HS-5 (cell line): ENCODE measurements at regions not wholly inside any gene's neighbourhood (a gene's known extent, or its start where the extent isn't known, plus 50 kb on each side); places are given as distances from the start of the nearest gene placed in this dataset.
"Not testable (repeated sequence)": the region's sequence is repeated elsewhere in the genome, so short reads cannot be mapped to it uniquely, and the experiment has no call there.

Experiments used
- DNase-seq: peaks from one replicate; pipeline ENCODE4 v3.0.0-alpha.2; 2012; ENCODE audit warnings: low read depth

GRCh38 chr1:232579958-232580941 lies 49.7 kb downstream of the SIPA1L2 start:
- DNase-seq = no peak

GRCh38 chr1:232579466-232579865 lies 50.5 kb downstream of the SIPA1L2 start:
- no peak for DNase-seq

- DNase-seq = no peak
These were observed 51.2 kb downstream of the SIPA1L2 start for GRCh38 chr1:232578651-232579195.

GRCh38 chr1:232577772-232578171 lies 52.2 kb downstream of the SIPA1L2 start:
- DNase-seq = no peak

- DNase-seq = no peak
These were observed 53.4 kb downstream of the SIPA1L2 start for GRCh38 chr1:232576537-232576936.

GRCh38 chr1:232575763-232576040 lies 54.2 kb downstream of the SIPA1L2 start:
- DNase-seq = no peak

- DNase-seq = no peak
These were observed 54.8 kb downstream of the SIPA1L2 start for GRCh38 chr1:232574889-232575762.

- no peak for DNase-seq
These were observed 55.9 kb downstream of the SIPA1L2 start for GRCh38 chr1:232574077-232574476.

GRCh38 chr1:232571523-232571922 lies 58.4 kb downstream of the SIPA1L2 start:
- DNase-seq = no peak

GRCh38 chr1:232570007-232570406 lies 59.9 kb downstream of the SIPA1L2 start:
- no peak for DNase-seq

- DNase-seq = not testable (repeated sequence)
These were observed 60.4 kb downstream of the SIPA1L2 start for GRCh38 chr1:232569554-232569921.

- DNase-seq = no peak
These were observed 60.9 kb downstream of the SIPA1L2 start for GRCh38 chr1:232568906-232569553.

GRCh38 chr1:232568331-232568852 lies 61.5 kb downstream of the SIPA1L2 start:
- DNase-seq = no peak

GRCh38 chr1:232566093-232566492 lies 63.8 kb downstream of the SIPA1L2 start:
- no peak for DNase-seq

- DNase-seq = no peak
These were observed 67.0 kb downstream of the SIPA1L2 start for GRCh38 chr1:232562855-232563510.

- DNase-seq = no peak
These were observed 68.6 kb downstream of the SIPA1L2 start for GRCh38 chr1:232561381-232561780.

- no peak for DNase-seq
These were observed 69.0 kb downstream of the SIPA1L2 start for GRCh38 chr1:232560940-232561339.

GRCh38 chr1:232558954-232559353 lies 71.0 kb downstream of the SIPA1L2 start:
- no peak for DNase-seq

GRCh38 chr1:232557502-232558191 lies 72.3 kb downstream of the SIPA1L2 start:
- DNase-seq = no peak

GRCh38 chr1:232557096-232557495 lies 72.8 kb downstream of the SIPA1L2 start:
- DNase-seq = no peak

- DNase-seq = no peak
These were observed 73.6 kb downstream of the SIPA1L2 start for GRCh38 chr1:232556351-232556750.
